ENCODE measurements at regions not wholly inside any gene's neighbourhood (a gene's known extent, or its start where the extent isn't known, plus 50 kb on each side); places are given as distances from the start of the nearest gene placed in this dataset.

GRCh38 chr1:193607787-193608186 lies 421.4 kb upstream of the B3GALT2 start:
- ATAC-seq (replicated peaks; ENCODE audit: extremely low read depth, poor library complexity, severe bottlenecking) (no peak), DNase-seq (ENCODE audit: low spot score in 2 of 2) (no peak)
- Mint-ChIP-seq H3K27me3 (no peaks in the 10 kb centered on the region), H3K4me1 (peaks cover 11% of the 10 kb centered on the region), H3K9me3 (no peaks in the 10 kb centered on the region), H3K4me3 (no peak overlapping the region), H3K36me3 (ENCODE audit: insufficient read depth) (no peaks in the 10 kb centered on the region), H3K27ac (ENCODE audit: low read depth) (no peak overlapping the region)

- H3K27ac Mint-ChIP-seq (ENCODE audit: low read depth): no peak overlapping the region
- ATAC-seq (replicated peaks; ENCODE audit: extremely low read depth, poor library complexity, severe bottlenecking) (no peak), DNase-seq (ENCODE audit: low spot score in 2 of 2) (no peak)
- H3K36me3 Mint-ChIP-seq (ENCODE audit: insufficient read depth): peaks cover 1% of the 10 kb centered on the region
- no peak overlapping the region for H3K4me3 Mint-ChIP-seq
- H3K4me1 Mint-ChIP-seq: peaks cover 11% of the 10 kb centered on the region
- no peaks in the 10 kb centered on the region for H3K27me3 Mint-ChIP-seq
- H3K9me3 Mint-ChIP-seq: no peaks in the 10 kb centered on the region
Measured at GRCh38 chr1:193606035-193606434, 419.6 kb upstream of the B3GALT2 start.

DNA sequence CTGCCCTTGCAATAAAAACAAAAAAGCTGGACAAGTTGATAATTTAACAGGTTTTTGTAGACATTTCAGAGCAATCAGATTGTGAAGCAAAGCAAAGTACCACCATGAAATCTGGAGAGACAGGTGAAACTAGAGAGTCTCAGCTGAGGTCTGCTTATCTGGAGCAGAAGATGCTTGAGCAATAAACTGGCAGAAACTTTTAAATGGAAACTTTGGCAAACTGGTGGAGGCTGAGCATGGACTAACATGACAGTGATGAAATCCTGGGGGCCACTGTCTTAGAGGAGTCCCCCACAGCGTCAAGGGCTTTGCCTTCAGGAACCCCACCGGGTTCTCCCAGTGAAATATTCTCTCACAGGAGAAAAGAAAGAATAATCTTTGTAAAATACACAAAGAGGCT lies 416.3 kb upstream of the B3GALT2 start:
- Mint-ChIP-seq H3K4me1 (peaks cover 6% of the 10 kb centered on the region), H3K27ac (ENCODE audit: low read depth) (no peak overlapping the region), H3K9me3 (no peaks in the 10 kb centered on the region), H3K27me3 (no peaks in the 10 kb centered on the region), H3K36me3 (ENCODE audit: insufficient read depth) (peaks cover 1% of the 10 kb centered on the region), H3K4me3 (no peak overlapping the region)
- ATAC-seq (replicated peaks; ENCODE audit: extremely low read depth, poor library complexity, severe bottlenecking) (no peak), DNase-seq (ENCODE audit: low spot score in 2 of 2) (no peak)

DNA sequence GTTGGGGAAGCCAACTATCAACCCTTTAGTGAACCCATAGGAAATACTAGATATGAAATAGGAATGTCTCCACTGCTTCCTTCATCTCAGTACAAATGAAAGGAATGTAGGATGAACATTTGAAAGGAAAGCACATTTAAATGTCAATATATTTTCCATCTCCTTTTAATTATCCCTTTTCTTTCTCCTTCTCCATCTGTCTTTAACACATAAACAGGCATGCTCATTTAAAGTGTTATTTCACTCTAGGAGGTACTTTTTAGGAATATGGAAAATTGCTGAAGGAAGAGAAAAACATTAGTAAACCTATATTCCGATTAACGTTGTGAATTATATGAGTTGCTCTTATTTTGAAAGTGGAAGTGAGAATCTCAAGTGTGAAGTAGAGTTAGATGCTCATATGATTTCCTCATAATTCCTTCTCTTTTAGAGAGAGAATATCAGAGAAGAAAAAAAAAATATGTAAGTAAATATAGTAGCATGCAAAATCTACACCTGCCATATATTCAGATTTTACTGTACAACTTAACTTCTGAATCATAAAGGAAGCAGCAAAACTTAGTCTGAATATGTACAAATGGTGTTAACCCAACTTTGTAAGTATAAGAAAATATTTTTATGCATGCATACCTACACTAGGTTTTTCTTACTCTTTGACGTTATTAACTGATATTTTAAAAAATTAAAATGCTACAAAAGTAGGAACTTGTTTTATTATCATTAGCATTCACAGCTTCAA lies 406.9 kb upstream of the B3GALT2 start:
- H3K36me3 Mint-ChIP-seq (ENCODE audit: insufficient read depth): no peaks in the 10 kb centered on the region
- H3K9me3 Mint-ChIP-seq: no peaks in the 10 kb centered on the region
- no peaks in the 10 kb centered on the region for H3K27me3 Mint-ChIP-seq
- H3K4me1 Mint-ChIP-seq: peaks cover 32% of the 10 kb centered on the region
- H3K4me3 Mint-ChIP-seq: peak overlapping the region; percentile 27
- H3K27ac Mint-ChIP-seq (ENCODE audit: low read depth): peak overlapping the region; percentile 49
- no peak for DNase-seq (ENCODE audit: low spot score in 2 of 2)
- no peak for ATAC-seq (replicated peaks; ENCODE audit: extremely low read depth, poor library complexity, severe bottlenecking)

DNA sequence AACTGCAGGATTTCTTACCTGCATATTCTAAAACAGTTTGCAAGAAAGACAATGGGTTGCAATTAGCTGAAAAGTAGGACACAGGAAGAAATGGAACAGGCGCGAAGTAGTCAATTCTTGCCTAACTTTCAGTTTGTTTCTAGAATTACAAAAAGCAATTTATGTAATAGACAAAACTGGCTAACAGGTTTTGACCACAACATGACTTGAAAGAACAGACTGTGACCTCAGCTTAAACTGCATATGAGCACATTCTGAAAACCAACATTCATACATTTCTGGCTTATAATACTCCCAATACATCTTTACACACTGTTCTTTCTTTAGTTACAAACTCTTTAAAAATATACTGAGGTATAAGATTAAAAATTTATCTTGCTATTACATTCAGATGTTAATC lies 405.9 kb upstream of the B3GALT2 start:
- Mint-ChIP-seq H3K4me1 (peaks cover 32% of the 10 kb centered on the region), H3K27ac (ENCODE audit: low read depth) (peak overlapping the region; percentile 49), H3K4me3 (peak overlapping the region; percentile 27), H3K27me3 (no peaks in the 10 kb centered on the region), H3K36me3 (ENCODE audit: insufficient read depth) (no peaks in the 10 kb centered on the region), H3K9me3 (no peaks in the 10 kb centered on the region)
- ATAC-seq (replicated peaks; ENCODE audit: extremely low read depth, poor library complexity, severe bottlenecking): peak; percentile 70
- DNase-seq (ENCODE audit: low spot score in 2 of 2): no peak

- no peak overlapping the region for H3K4me3 Mint-ChIP-seq
- no peaks in the 10 kb centered on the region for H3K9me3 Mint-ChIP-seq
- DNase-seq (ENCODE audit: low spot score in 2 of 2) (no peak), ATAC-seq (replicated peaks; ENCODE audit: extremely low read depth, poor library complexity, severe bottlenecking) (no peak)
- H3K27me3 Mint-ChIP-seq: no peaks in the 10 kb centered on the region
- no peak overlapping the region for H3K27ac Mint-ChIP-seq (ENCODE audit: low read depth)
- H3K36me3 Mint-ChIP-seq (ENCODE audit: insufficient read depth): no peaks in the 10 kb centered on the region
- H3K4me1 Mint-ChIP-seq: peaks cover 27% of the 10 kb centered on the region
Measured at GRCh38 chr1:193590102-193590501, 403.7 kb upstream of the B3GALT2 start.

DNA sequence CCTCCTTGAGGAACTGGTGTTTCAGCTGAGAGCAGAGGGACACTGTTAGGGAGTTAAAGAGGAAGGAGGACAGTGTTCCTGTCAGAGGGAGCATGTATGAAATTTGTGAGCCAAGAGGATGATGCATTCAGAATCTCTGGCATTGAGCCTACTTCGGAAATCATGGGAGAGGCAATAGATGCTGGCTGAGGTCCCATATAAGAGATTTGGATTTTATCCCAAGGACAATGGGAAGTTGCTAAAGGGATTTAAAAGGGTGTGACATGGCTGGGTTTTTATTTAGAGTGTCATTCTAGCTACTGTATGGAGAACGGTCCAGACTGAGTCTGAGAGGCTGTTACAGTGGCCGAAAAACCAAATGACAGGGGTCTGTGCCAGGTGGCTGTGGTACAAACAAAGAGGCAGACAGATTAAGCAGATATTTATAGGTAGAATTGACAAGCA lies 403.2 kb upstream of the B3GALT2 start:
- no peaks in the 10 kb centered on the region for H3K9me3 Mint-ChIP-seq
- peak overlapping the region; percentile 53 for H3K27ac Mint-ChIP-seq (ENCODE audit: low read depth)
- H3K4me1 Mint-ChIP-seq: peaks cover 27% of the 10 kb centered on the region
- H3K36me3 Mint-ChIP-seq (ENCODE audit: insufficient read depth): no peaks in the 10 kb centered on the region
- H3K27me3 Mint-ChIP-seq: no peaks in the 10 kb centered on the region
- H3K4me3 Mint-ChIP-seq: no peak overlapping the region
- DNase-seq (ENCODE audit: low spot score in 2 of 2) (no peak), ATAC-seq (replicated peaks; ENCODE audit: extremely low read depth, poor library complexity, severe bottlenecking) (no peak)

DNA sequence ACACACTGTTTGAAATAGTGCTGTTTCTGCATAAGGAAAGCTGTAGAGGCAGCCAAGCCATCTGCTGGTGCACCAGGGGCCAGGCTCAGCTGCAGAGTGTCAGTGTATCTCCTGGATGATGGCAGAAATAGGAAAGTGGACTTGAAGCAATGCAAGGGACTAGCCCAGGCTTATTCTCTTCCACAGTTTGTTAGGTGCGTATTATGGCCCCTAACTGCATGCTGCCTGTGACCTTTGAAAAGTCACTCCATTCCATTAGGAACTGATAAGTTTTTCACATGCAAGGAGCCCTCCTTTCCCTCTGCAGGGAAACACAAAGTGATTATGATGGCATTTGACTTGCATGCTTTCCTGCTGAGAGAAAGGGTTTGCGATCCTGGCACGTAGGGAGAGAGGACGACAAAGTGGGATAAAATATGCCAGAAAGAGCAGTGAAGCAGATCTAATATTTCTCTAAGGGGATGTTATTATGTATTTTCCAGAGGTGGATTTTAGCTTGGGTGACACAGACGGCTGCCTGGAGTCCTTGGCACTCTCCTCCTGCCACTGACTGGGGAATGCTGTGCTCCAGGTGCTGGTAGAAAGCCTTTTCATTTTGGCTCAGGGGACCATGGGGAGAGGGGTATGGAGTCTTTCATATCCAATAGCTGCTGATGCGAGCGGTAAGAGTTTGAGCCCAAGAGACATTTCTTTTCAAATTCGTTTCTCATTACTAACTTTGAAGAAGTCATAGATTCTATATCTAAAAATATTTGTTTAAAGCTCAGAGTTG lies 402.1 kb upstream of the B3GALT2 start:
- ATAC-seq (replicated peaks; ENCODE audit: extremely low read depth, poor library complexity, severe bottlenecking): no peak
- no peak overlapping the region for H3K27ac Mint-ChIP-seq (ENCODE audit: low read depth)
- H3K9me3 Mint-ChIP-seq: no peaks in the 10 kb centered on the region
- H3K4me1 Mint-ChIP-seq: peaks cover 27% of the 10 kb centered on the region
- DNase-seq (ENCODE audit: low spot score in 2 of 2): no peak
- no peaks in the 10 kb centered on the region for H3K36me3 Mint-ChIP-seq (ENCODE audit: insufficient read depth)
- no peak overlapping the region for H3K4me3 Mint-ChIP-seq
- H3K27me3 Mint-ChIP-seq: no peaks in the 10 kb centered on the region

DNA sequence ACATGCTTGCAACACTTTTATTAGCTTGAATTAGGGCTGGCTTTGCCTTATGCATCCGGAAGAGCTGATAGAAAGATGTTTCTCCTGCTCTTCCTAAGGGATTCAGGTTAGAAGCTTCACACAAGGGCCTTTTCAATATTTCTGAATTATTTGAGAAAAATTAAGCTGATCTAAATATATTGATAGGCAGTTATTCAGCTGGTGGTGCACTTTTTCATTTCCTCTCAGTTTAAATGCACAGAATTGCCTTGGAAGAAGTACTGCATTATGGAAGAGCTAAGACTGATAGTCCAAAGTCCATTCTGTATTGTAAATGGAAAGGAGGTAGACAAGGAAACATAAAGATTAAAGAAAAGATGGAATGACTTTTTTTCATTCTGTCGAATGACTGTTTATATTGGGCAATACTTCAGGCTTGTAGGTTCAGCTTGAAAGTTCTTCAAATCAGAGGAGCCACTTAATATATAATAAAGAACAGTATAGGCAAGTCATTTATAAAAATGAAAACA lies 398.4 kb upstream of the B3GALT2 start:
- ATAC-seq (replicated peaks; ENCODE audit: extremely low read depth, poor library complexity, severe bottlenecking) (no peak), DNase-seq (ENCODE audit: low spot score in 2 of 2) (no peak)
- Mint-ChIP-seq H3K36me3 (ENCODE audit: insufficient read depth) (no peaks in the 10 kb centered on the region), H3K4me3 (no peak overlapping the region), H3K27me3 (peaks cover 9% of the 10 kb centered on the region), H3K4me1 (peaks cover under 1% of the 10 kb centered on the region), H3K9me3 (no peaks in the 10 kb centered on the region), H3K27ac (ENCODE audit: low read depth) (no peak overlapping the region)

DNA sequence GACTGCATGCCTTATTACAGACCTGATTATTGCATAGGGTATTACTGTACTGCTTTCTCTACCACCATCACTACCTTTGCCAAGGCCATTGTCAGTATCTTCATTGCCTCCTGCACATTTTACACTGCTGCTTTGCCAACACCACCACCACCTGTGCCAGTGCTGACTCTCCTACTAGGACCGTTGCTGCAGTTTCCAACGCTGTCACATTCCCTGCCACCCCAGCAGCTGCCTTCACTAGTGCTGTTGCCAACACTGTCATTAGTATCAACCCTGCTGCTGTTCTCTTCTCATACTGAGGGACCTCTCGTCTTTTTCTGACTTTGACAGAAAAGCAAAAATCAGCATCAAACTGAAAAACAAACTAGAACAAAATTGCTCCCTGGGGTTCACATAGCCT lies 394.9 kb upstream of the B3GALT2 start:
- Mint-ChIP-seq H3K4me1 (no peaks in the 10 kb centered on the region), H3K36me3 (ENCODE audit: insufficient read depth) (peaks cover under 1% of the 10 kb centered on the region)

DNA sequence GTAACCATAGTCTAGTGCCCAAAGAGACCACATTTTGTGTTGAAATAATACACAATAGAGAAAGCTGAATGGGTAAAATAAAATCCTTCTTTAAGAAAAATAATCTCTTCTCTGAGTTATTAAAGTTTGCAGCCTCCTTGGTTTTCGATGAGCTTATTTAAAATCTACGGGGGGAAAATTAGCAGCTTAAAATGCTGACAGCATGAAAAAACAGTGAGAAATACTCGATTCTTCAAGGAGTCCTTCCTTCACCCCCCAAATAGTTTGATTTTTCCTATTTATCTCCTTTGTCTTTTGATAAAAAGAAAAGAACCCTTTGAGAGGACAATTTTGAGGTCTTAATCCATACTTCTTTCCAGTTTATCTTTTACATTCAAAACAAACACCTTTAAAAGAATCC lies 394.0 kb upstream of the B3GALT2 start:
- no peak for DNase-seq (ENCODE audit: low spot score in 2 of 2)
- H3K4me3 Mint-ChIP-seq: no peak overlapping the region
- no peak for ATAC-seq (replicated peaks; ENCODE audit: extremely low read depth, poor library complexity, severe bottlenecking)
- H3K36me3 Mint-ChIP-seq (ENCODE audit: insufficient read depth): peaks cover 1% of the 10 kb centered on the region
- no peaks in the 10 kb centered on the region for H3K9me3 Mint-ChIP-seq
- no peak overlapping the region for H3K27ac Mint-ChIP-seq (ENCODE audit: low read depth)
- peaks cover 9% of the 10 kb centered on the region for H3K27me3 Mint-ChIP-seq
- no peaks in the 10 kb centered on the region for H3K4me1 Mint-ChIP-seq

More for the DNA sequence above, 394.9 kb upstream of the B3GALT2 start:
- H3K27me3 Mint-ChIP-seq: peaks cover 9% of the 10 kb centered on the region
- ATAC-seq (replicated peaks; ENCODE audit: extremely low read depth, poor library complexity, severe bottlenecking) (no peak), DNase-seq (ENCODE audit: low spot score in 2 of 2) (no peak)
- H3K9me3 Mint-ChIP-seq: no peaks in the 10 kb centered on the region
- H3K27ac Mint-ChIP-seq (ENCODE audit: low read depth): no peak overlapping the region
- H3K4me3 Mint-ChIP-seq: no peak overlapping the region

GRCh38 chr1:193579323-193579722 lies 392.9 kb upstream of the B3GALT2 start:
- H3K27ac Mint-ChIP-seq (ENCODE audit: low read depth): no peak overlapping the region

GRCh38 chr1:193574913-193575312 lies 388.5 kb upstream of the B3GALT2 start:
- Mint-ChIP-seq H3K27me3 (no peaks in the 10 kb centered on the region), H3K36me3 (ENCODE audit: insufficient read depth) (peaks cover 1% of the 10 kb centered on the region), H3K4me1 (peaks cover 5% of the 10 kb centered on the region), H3K9me3 (peaks cover 3% of the 10 kb centered on the region), H3K4me3 (no peak overlapping the region), H3K27ac (ENCODE audit: low read depth) (no peak overlapping the region)
- ATAC-seq (replicated peaks; ENCODE audit: extremely low read depth, poor library complexity, severe bottlenecking) (no peak), DNase-seq (ENCODE audit: low spot score in 2 of 2) (no peak)

More at GRCh38 chr1:193579323-193579722, 392.9 kb upstream of the B3GALT2 start:
- H3K4me1 Mint-ChIP-seq: no peaks in the 10 kb centered on the region
- no peaks in the 10 kb centered on the region for H3K9me3 Mint-ChIP-seq
- no peak overlapping the region for H3K4me3 Mint-ChIP-seq
- peaks cover 9% of the 10 kb centered on the region for H3K27me3 Mint-ChIP-seq
- peaks cover 1% of the 10 kb centered on the region for H3K36me3 Mint-ChIP-seq (ENCODE audit: insufficient read depth)
- ATAC-seq (replicated peaks; ENCODE audit: extremely low read depth, poor library complexity, severe bottlenecking) (no peak), DNase-seq (ENCODE audit: low spot score in 2 of 2) (no peak)
